ENCODE measurements at regions not wholly inside any gene's neighbourhood (a gene's known extent, or its start where the extent isn't known, plus 50 kb on each side); places are given as distances from the start of the nearest gene placed in this dataset.
"Not testable (repeated sequence)": the region's sequence is repeated elsewhere in the genome, so short reads cannot be mapped to it uniquely, and the experiment has no call there.

GRCh38 chr14:48714366-48714765 lies 871.8 kb downstream of the RPS29 start:
- whole genome bisulfite sequencing, 2 donors, result 66 to 67% methylated on average over 7 of the region's 7 CpGs
- ATAC-seq (no peak), DNase-seq (no peak), FAIRE-seq (no peak)
- intact Hi-C loops (cut with DNase I), result no loop called here
- no peak overlapping the region for H3K4me3 ChIP-seq
- H3K9me3 ChIP-seq, result no peaks in the 10 kb centered on the region
- H3K27ac ChIP-seq, result no peak overlapping the region
- no peak for TF ChIP-seq CTCF (IDR thresholded peaks at IDR 0.05)
- no peaks in the 10 kb centered on the region for H3K27me3 ChIP-seq
- no peaks in the 10 kb centered on the region for H3K4me1 ChIP-seq
- no peaks in the 10 kb centered on the region for H3K36me3 ChIP-seq

DNA sequence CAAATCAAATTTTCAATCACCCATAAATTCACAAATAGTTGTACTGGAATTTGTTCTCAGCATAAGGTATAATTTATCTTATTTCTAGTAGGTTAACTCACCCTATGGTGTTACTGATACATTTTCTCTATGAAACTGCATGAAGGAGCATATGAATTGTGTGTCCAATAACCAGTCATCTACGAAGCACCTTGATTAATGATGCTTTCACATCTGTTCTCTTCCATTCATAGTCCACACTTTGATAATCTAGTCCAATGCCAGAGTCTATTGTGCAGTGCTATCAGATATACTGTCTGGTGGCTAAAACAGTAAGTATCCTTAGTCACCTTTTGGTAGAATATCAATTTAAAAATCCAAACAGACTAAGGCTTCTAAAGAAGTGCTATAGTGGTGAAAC lies 876.0 kb downstream of the RPS29 start:
- 35 to 36% methylated on average over 1 of the region's 1 CpG for WGBS, 2 donors
- Histone ChIP-seq H3K4me1 (no peaks in the 10 kb centered on the region), H3K4me3 (no peak overlapping the region), H3K9me3 (no peaks in the 10 kb centered on the region), H3K27me3 (no peaks in the 10 kb centered on the region), H3K36me3 (no peaks in the 10 kb centered on the region), H3K27ac (no peak overlapping the region)
- FAIRE-seq (no peak), ATAC-seq (no peak), DNase-seq (no peak)
- no peak for TF ChIP-seq CTCF (IDR thresholded peaks at IDR 0.05)
- intact Hi-C loops (cut with DNase I), result no loop called here

DNA sequence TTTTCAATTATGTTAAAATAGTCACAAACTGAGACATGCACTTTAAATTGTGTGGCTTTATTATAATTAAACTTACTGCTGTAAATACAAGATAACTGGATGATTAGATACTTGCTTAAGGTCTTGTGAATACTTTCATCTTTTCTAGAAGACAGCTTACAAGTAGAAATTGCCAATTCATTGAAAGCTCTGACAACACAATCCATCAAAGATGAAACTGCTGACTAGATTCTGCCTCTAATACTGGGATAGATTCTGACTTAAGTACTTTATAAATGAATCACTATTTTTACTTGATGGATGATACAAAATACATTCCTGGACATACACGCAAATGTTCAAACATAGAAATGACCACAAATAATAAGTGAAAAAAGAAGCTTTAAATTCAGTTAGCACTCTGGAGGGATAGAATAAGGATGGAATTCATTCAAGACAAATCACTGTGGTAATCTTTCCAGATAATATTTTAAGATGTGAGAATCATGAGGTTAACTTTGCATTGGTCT lies 876.8 kb downstream of the RPS29 start:
- Histone ChIP-seq H3K4me1 (no peaks in the 10 kb centered on the region), H3K36me3 (no peaks in the 10 kb centered on the region), H3K9me3 (no peaks in the 10 kb centered on the region), H3K27me3 (no peaks in the 10 kb centered on the region), H3K4me3 (no peak overlapping the region), H3K27ac (no peak overlapping the region)
- intact Hi-C loops (cut with DNase I), result no loop called here
- no peak for ATAC-seq
- TF ChIP-seq CTCF (IDR thresholded peaks at IDR 0.05), result no peak
- WGBS, 2 donors, result 61 to 76% methylated on average over 1 of the region's 1 CpG
- DNase-seq, result no peak
- no peak for FAIRE-seq

- intact Hi-C loops (cut with DNase I), result no loop called here
- no peaks in the 10 kb centered on the region for H3K36me3 ChIP-seq
- H3K9me3 ChIP-seq, result no peaks in the 10 kb centered on the region
- H3K4me1 ChIP-seq, result no peaks in the 10 kb centered on the region
- H3K27me3 ChIP-seq, result no peaks in the 10 kb centered on the region
- DNase-seq (no peak), ATAC-seq (no peak), FAIRE-seq (no peak)
- H3K27ac ChIP-seq, result no peak overlapping the region
- no peak overlapping the region for H3K4me3 ChIP-seq
- no peak for TF ChIP-seq CTCF (IDR thresholded peaks at IDR 0.05)
Measured at GRCh38 chr14:48704639-48705038, 881.5 kb downstream of the RPS29 start.

DNA sequence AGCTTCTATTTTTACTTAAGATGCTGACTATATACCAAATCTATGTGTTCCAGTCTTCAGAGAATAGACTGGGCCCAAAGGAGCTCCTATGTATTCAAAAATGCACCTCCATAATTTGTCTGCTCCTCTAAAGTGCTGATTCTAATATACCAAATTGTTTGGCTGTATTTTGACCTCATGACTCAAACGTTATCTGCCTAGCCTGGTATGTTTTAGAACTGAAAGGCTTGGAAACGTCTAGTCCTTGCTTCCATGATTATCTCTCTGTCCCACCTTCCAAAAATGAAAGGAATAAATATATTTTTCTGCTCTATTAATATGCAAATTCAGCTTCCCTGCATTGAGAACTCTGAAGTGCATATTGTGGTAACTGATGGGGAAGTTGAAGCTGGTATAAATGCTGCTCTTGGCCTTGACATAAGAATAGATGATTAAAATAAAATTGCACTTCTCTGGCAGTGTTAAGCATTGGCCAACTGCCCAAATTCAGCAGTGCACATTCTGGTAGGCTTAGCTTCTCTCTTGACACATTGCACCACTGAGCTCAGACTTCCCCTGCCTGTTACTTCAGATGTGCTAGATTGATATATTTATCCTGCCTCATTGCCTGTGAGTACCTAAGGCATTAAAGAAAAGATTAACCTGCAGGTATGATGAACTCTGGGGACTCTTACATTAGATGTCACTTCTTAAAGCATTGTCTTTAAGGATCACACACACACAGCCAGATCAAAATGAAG lies 882.3 kb downstream of the RPS29 start:
- intact Hi-C loops (cut with DNase I), result no loop called here
- Histone ChIP-seq H3K36me3 (no peaks in the 10 kb centered on the region), H3K4me1 (no peaks in the 10 kb centered on the region), H3K4me3 (no peak overlapping the region), H3K9me3 (no peaks in the 10 kb centered on the region), H3K27ac (no peak overlapping the region), H3K27me3 (no peaks in the 10 kb centered on the region)
- TF ChIP-seq CTCF (IDR thresholded peaks at IDR 0.05), result no peak
- FAIRE-seq (no peak), ATAC-seq (no peak), DNase-seq (no peak)
- WGBS, 2 donors, result 22 to 25% methylated on average over 2 of the region's 2 CpGs

- not testable (repeated sequence) for FAIRE-seq
- WGBS, 2 donors, result 63 to 82% methylated on average over 6 of the region's 6 CpGs
Measured at GRCh38 chr14:48697362-48697761, 888.8 kb downstream of the RPS29 start.

More at GRCh38 chr14:48697362-48697761, 888.8 kb downstream of the RPS29 start:
- H3K4me1 ChIP-seq; H3K9me3 ChIP-seq; ATAC-seq; H3K27me3 ChIP-seq; H3K27ac ChIP-seq; intact Hi-C loops (cut with DNase I); H3K4me3 ChIP-seq; H3K36me3 ChIP-seq: not testable (repeated sequence)
- peak in 1 of 6 donors; percentile 19 for DNase-seq

Data from pancreas (tissue), 10 donors.